T-helper 2 cell (primary cell): ENCODE measurements at regions not wholly inside any gene's neighbourhood (a gene's known extent, or its start where the extent isn't known, plus 50 kb on each side); places are given as distances from the start of the nearest gene placed in this dataset.
"Not testable (repeated sequence)": the region's sequence is repeated elsewhere in the genome, so short reads cannot be mapped to it uniquely, and the experiment has no call there.

Experiments used
- DNase-seq, 5 experiments: peaks; one replicate each; pipeline versions ENCODE4 v3.0.0 to v3.0.0-alpha.2; 2012 to 2022

- no peak for DNase-seq
These were observed 110.2 kb upstream of the FGGY start for GRCh38 chr1:59186656-59187055.

- DNase-seq = no peak
These were observed 108.3 kb upstream of the FGGY start for GRCh38 chr1:59188413-59189213.

GRCh38 chr1:59193443-59194093, 103.3 kb upstream of the FGGY start:
- DNase-seq = no peak

- no peak for DNase-seq
These were observed 102.3 kb upstream of the FGGY start for GRCh38 chr1:59194621-59195020.

GRCh38 chr1:59195151-59195550, 101.7 kb upstream of the FGGY start:
- DNase-seq = no peak

- DNase-seq = no peak
These were observed 98.3 kb upstream of the FGGY start for GRCh38 chr1:59198564-59198963.

- DNase-seq = no peak
These were observed 97.7 kb upstream of the FGGY start for GRCh38 chr1:59199147-59199546.

GRCh38 chr1:59199719-59200376, 97.0 kb upstream of the FGGY start:
- no peak for DNase-seq

GRCh38 chr1:59201341-59201740, 95.6 kb upstream of the FGGY start:
- DNase-seq = no peak

GRCh38 chr1:59202455-59202854, 94.4 kb upstream of the FGGY start:
- DNase-seq = no peak

GRCh38 chr1:59204001-59204400, 92.9 kb upstream of the FGGY start:
- no peak for DNase-seq

- not testable (repeated sequence) for DNase-seq
These were observed 90.3 kb upstream of the FGGY start for GRCh38 chr1:59206616-59207015.

GRCh38 chr1:59210430-59210829, 86.5 kb upstream of the FGGY start:
- DNase-seq = not testable (repeated sequence)

GRCh38 chr1:59212706-59213105, 84.2 kb upstream of the FGGY start:
- no peak for DNase-seq

- no peak for DNase-seq
These were observed 82.4 kb upstream of the FGGY start for GRCh38 chr1:59214248-59215208.

- no peak for DNase-seq
These were observed 81.1 kb upstream of the FGGY start for GRCh38 chr1:59215766-59216291.

- DNase-seq = not testable (repeated sequence)
These were observed 79.5 kb upstream of the FGGY start for GRCh38 chr1:59217439-59217838.

- DNase-seq = no peak
These were observed 78.2 kb upstream of the FGGY start for GRCh38 chr1:59218521-59219236.

- DNase-seq = no peak
These were observed 77.0 kb upstream of the FGGY start for GRCh38 chr1:59219916-59220315.

- no peak for DNase-seq
These were observed 76.5 kb upstream of the FGGY start for GRCh38 chr1:59220356-59220755.

GRCh38 chr1:59223198-59223597, 73.7 kb upstream of the FGGY start:
- no peak for DNase-seq
